ENCODE measurements at regions not wholly inside any gene's neighbourhood (a gene's known extent, or its start where the extent isn't known, plus 50 kb on each side); places are given as distances from the start of the nearest gene placed in this dataset.
A peak's percentile ranks its signal among the peaks of the same experiment; 100 is the strongest.

DNA sequence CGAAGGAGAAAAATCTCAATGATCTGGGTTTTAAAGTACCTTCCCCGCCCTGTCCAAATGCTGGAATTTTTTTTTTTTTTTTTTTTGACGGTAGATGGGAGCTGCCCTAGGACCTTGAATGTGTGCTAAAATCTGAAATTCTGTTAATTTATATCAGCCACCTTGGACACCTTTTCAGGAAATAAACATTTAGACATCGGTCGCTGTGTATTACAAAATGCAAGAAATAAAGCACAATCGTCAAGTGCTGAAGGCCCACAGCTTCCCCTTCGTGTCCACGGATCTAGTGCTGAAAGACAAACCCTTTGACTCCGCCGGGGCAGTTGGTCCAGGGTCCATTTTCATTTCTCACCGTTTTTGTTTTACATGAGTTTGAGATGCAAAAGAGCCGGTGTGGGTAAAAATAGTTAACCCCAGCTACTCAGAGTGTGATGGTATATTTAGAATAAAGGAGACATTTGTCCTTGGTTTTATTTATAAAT, 90.2 kb upstream of the CHD2 start (continued):
- TF ChIP-seq, protein P1, sequence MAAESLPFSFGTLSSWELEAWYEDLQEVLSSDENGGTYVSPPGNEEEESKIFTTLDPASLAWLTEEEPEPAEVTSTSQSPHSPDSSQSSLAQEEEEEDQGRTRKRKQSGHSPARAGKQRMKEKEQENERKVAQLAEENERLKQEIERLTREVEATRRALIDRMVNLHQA (CRISPR knock-in tag; IDR thresholded peaks at IDR 0.05), result no peak
- TF ChIP-seq SRSF9 (IDR thresholded peaks at IDR 0.05; ENCODE audit: borderline replicate concordance, insufficient read depth, low read depth, low read length, poor library complexity, severe bottlenecking), result no peak
- no peak for TF ChIP-seq MZF1 (CRISPR knock-in tag; IDR thresholded peaks at IDR 0.05; ENCODE audit: borderline replicate concordance)
- TF ChIP-seq ZSCAN31 (CRISPR knock-in tag; IDR thresholded peaks at IDR 0.05; ENCODE audit: low read depth), result no peak
- TF ChIP-seq ZNF577 (CRISPR knock-in tag; IDR thresholded peaks at IDR 0.05; ENCODE audit: borderline replicate concordance, low read depth), result no peak
- TF ChIP-seq NFYB (CRISPR knock-in tag; IDR thresholded peaks at IDR 0.05), result no peak
- TF ChIP-seq POLR2A (IDR thresholded peaks at IDR 0.05; ENCODE audit: insufficient read depth in 1 of 2, low read depth in 2 of 2, low read length in 2 of 2), result 0 out of 4 replicates have a peak, but pooled peaks of 1 of the 2 experiments have one; percentile 15
- TF ChIP-seq MED8 (CRISPR knock-in tag; IDR thresholded peaks at IDR 0.05; ENCODE audit: insufficient replicate concordance), result no peak
- no peak for TF ChIP-seq XBP1 (CRISPR knock-in tag; IDR thresholded peaks at IDR 0.05)
- TF ChIP-seq TCF7 (IDR thresholded peaks at IDR 0.05; ENCODE audit: low read depth), result 0 out of 2 replicates have a peak, but pooled peaks have one; percentile 14
- TF ChIP-seq U2AF1 (optimal IDR thresholded peaks at IDR 0.05; ENCODE audit: low read depth, low read length), result no peak
- no peak for TF ChIP-seq ZNF776 (CRISPR knock-in tag; IDR thresholded peaks at IDR 0.05)
- no peak for TF ChIP-seq POLR2G (IDR thresholded peaks at IDR 0.05; ENCODE audit: low read depth, low read length)
- 0 out of 2 replicates have a peak, but pooled peaks have one; percentile 92 for TF ChIP-seq ZC3H4 (CRISPR knock-in tag; IDR thresholded peaks at IDR 0.05; ENCODE audit: borderline replicate concordance)
- TF ChIP-seq ASH2L (IDR thresholded peaks at IDR 0.05; ENCODE audit: insufficient read length, low read depth, low read length), result peak; percentile 15
- TF ChIP-seq MBD4 (IDR thresholded peaks at IDR 0.05; ENCODE audit: borderline replicate concordance, low read length), result 0 out of 2 replicates have a peak, but pooled peaks have one; percentile 41
